DOHH2 (cell line): ENCODE measurements at regions not wholly inside any gene's neighbourhood (a gene's known extent, or its start where the extent isn't known, plus 50 kb on each side); places are given as distances from the start of the nearest gene placed in this dataset.

Experiments
- EZH2phosphoT487 ChIP-seq: fragments of 200-600 bp; sonication (generic); IDR thresholded peaks from 2 replicates; pipeline ENCODE4 v1.6.1; 2017; ENCODE audit warnings: borderline replicate concordance, mild to moderate bottlenecking, antibody characterized with exemption, low read length, moderate library complexity, mixed read lengths
- TF ChIP-seq, protein P1 (sequence below): fragments of 200-600 bp; sonication (generic); IDR thresholded peaks from one replicate; pipeline ENCODE4 v1.5.1; 2014; ENCODE audit warnings: antibody characterized with exemption, mild to moderate bottlenecking, low read depth, low read length; ENCODE audit not compliant: poor library complexity, severe bottlenecking

DNA sequence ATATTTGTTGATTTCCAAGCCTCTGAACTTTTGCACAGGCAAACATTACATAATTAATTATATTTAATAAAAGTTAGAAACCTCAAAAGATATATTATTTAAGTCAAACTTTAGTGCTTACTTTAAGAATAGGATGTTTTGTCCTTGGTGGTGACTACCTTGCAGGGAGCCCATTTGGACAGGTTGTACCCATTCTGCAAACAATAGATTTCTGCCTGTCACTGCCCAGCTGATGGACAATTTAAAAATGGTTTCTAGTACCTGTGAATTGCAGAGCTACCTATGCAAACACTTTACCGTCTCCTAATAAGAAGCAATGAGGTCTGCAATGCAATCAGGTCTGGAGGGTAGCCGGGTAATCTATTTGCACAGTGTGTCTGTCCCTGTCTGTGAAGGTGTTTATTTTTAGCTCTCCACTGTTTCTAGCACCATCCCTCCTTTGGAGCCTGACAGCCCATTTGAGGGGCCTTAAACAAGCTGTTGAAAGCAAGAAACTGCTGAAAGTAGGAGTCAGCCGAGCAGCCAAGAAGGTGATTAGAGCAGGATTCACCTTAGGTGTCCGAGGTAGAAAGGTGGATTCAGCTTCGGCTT, 556.2 kb upstream of the CFAP20DC start:
- TF ChIP-seq, protein P1, sequence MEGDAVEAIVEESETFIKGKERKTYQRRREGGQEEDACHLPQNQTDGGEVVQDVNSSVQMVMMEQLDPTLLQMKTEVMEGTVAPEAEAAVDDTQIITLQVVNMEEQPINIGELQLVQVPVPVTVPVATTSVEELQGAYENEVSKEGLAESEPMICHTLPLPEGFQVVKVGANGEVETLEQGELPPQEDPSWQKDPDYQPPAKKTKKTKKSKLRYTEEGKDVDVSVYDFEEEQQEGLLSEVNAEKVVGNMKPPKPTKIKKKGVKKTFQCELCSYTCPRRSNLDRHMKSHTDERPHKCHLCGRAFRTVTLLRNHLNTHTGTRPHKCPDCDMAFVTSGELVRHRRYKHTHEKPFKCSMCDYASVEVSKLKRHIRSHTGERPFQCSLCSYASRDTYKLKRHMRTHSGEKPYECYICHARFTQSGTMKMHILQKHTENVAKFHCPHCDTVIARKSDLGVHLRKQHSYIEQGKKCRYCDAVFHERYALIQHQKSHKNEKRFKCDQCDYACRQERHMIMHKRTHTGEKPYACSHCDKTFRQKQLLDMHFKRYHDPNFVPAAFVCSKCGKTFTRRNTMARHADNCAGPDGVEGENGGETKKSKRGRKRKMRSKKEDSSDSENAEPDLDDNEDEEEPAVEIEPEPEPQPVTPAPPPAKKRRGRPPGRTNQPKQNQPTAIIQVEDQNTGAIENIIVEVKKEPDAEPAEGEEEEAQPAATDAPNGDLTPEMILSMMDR = no peak
- TF ChIP-seq EZH2phosphoT487 = no peak
